IMR-90 (cell line): ENCODE measurements at regions not wholly inside any gene's neighbourhood (a gene's known extent, or its start where the extent isn't known, plus 50 kb on each side); places are given as distances from the start of the nearest gene placed in this dataset.

Source experiments
- ATAC-seq: fragments of 200-7000 bp; cut with Tn5 transposase; 2 replicates; pipeline ENCODE4 v1.9.1; 2020; ENCODE audit warnings: low read depth, mild to moderate bottlenecking, moderate library complexity
- BruUV-seq: library from RNA; stranded (reverse); fragments of 400-500 nt; replicated peaks from 2 replicates; lab custom pipeline; 2021; lab: Mats Ljungman, UMichigan
- CTCF ChIA-PET: fragments of 300-600 bp; formaldehyde crosslinking; extraction: SDS; loops from one replicate; lab custom pipeline; 2021; ENCODE audit warnings: antibody characterized with exemption; lab: Yijun Ruan, JAX
- POLR2A ChIA-PET: fragments of 300-600 bp; sonication (Branson Sonifier 250); formaldehyde crosslinking; loops from one replicate; lab custom pipeline; 2022; ENCODE audit warnings: antibody characterized with exemption; ENCODE audit not compliant: unreplicated experiment; lab: Charles Lee
- DNase-seq: peaks from one replicate; pipeline ENCODE4 v3.0.0; 2013
- H2AFZ ChIP-seq: replicated peaks from 2 replicates; pipeline ENCODE3; 2013; ENCODE audit warnings: low read length, mild to moderate bottlenecking; ENCODE audit not compliant: poor library complexity
- H2AK5ac ChIP-seq: 2 replicates; pipeline ENCODE4 v1.6.1; 2013; ENCODE audit warnings: low read depth, low read length, inconsistent platforms
- H2AK9ac ChIP-seq: replicated peaks from 2 replicates; pipeline ENCODE3; 2013; ENCODE audit warnings: mild to moderate bottlenecking, low read depth, low read length, moderate library complexity; ENCODE audit not compliant: poor library complexity
- H2BK120ac ChIP-seq: 2 replicates; pipeline ENCODE4 v1.6.1; 2013; ENCODE audit warnings: low read depth, low read length, inconsistent platforms
- H2BK15ac ChIP-seq: 3 replicates; pipeline ENCODE4 v1.6.1; 2013; ENCODE audit warnings: low read depth, low read length, inconsistent platforms
- H2BK20ac ChIP-seq: 2 replicates; pipeline ENCODE4 v1.6.1; 2013; ENCODE audit warnings: low read depth, mild to moderate bottlenecking, inconsistent platforms, low read length, moderate library complexity
- H2BK5ac ChIP-seq: 2 replicates; pipeline ENCODE4 v1.6.1; 2013; ENCODE audit warnings: mild to moderate bottlenecking, low read depth, low read length, inconsistent platforms; ENCODE audit not compliant: poor library complexity, severe bottlenecking
- H3K14ac ChIP-seq: replicated peaks from 2 replicates; pipeline ENCODE4 v1.6.1; 2013; ENCODE audit warnings: low read depth, low read length, inconsistent platforms
- H3K18ac ChIP-seq: 2 replicates; pipeline ENCODE4 v1.6.1; 2013; ENCODE audit warnings: low read depth, low read length, control low read depth
- H3K23ac ChIP-seq: 2 replicates; pipeline ENCODE4 v1.6.1; 2013; ENCODE audit warnings: low read depth, low read length, inconsistent platforms
- H3K27ac ChIP-seq: 2 replicates; pipeline ENCODE4 v1.5.1; 2013; ENCODE audit warnings: mild to moderate bottlenecking, control low read depth, low read length; ENCODE audit not compliant: insufficient read depth
- H3K27me3 ChIP-seq: 2 replicates; pipeline ENCODE4 v1.6.1; 2013; ENCODE audit warnings: low read length; ENCODE audit not compliant: control insufficient read depth, insufficient read depth
- H3K36me3 ChIP-seq: 2 replicates; pipeline ENCODE4 v1.6.1; 2013; ENCODE audit warnings: low read length, mixed read lengths; ENCODE audit not compliant: control insufficient read depth, insufficient read depth
- H3K4ac ChIP-seq: 2 replicates; pipeline ENCODE4 v1.6.1; 2013; ENCODE audit warnings: low read depth, low read length, inconsistent platforms
- H3K4me1 ChIP-seq: 2 replicates; pipeline ENCODE4 v1.6.1; 2013; ENCODE audit warnings: low read length, mixed read lengths; ENCODE audit not compliant: control insufficient read depth, insufficient read depth
- H3K4me2 ChIP-seq: 2 replicates; pipeline ENCODE4 v1.6.1; 2013; ENCODE audit warnings: low read depth, mild to moderate bottlenecking, control low read depth, low read length, moderate library complexity
- H3K4me3 ChIP-seq: 2 replicates; pipeline ENCODE4 v1.5.1; 2013; ENCODE audit warnings: low read depth, mild to moderate bottlenecking, control low read depth, low read length, moderate library complexity; ENCODE audit not compliant: insufficient read depth
- H3K56ac ChIP-seq: 2 replicates; pipeline ENCODE4 v1.6.1; 2013; ENCODE audit warnings: low read length, inconsistent platforms; ENCODE audit not compliant: insufficient read depth; ENCODE audit errors: extremely low read depth
- H3K79me1 ChIP-seq, 2 experiments: 2 replicates each; pipeline ENCODE4 v1.6.1; 2013; ENCODE audit warnings: low read length in 2 of 2, inconsistent platforms in 1 of 2, low read depth in 1 of 2
- H3K9ac ChIP-seq: 2 replicates; pipeline ENCODE4 v1.6.1; 2013; ENCODE audit warnings: low read depth, low read length, control low read depth
- H3K9me1 ChIP-seq: 2 replicates; pipeline ENCODE4 v1.6.1; 2013; ENCODE audit warnings: low read length, inconsistent platforms; ENCODE audit not compliant: insufficient read depth
- H3K9me3 ChIP-seq: 2 replicates; pipeline ENCODE4 v1.6.1; 2013; ENCODE audit warnings: low read length; ENCODE audit not compliant: control insufficient read depth, insufficient read depth
- H4K20me1 ChIP-seq: 2 replicates; pipeline ENCODE4 v1.6.1; 2013; ENCODE audit warnings: low read length, inconsistent platforms; ENCODE audit not compliant: insufficient read depth
- H4K5ac ChIP-seq: 2 replicates; pipeline ENCODE4 v1.6.1; 2013; ENCODE audit warnings: mild to moderate bottlenecking, low read depth, low read length, control low read depth
- H4K8ac ChIP-seq, 2 experiments: 2 replicates each; pipeline ENCODE4 v1.6.1; 2013; ENCODE audit warnings: low read depth in 2 of 2, low read length in 2 of 2, control low read depth in 1 of 2, inconsistent platforms in 1 of 2
- H4K91ac ChIP-seq: 2 replicates; pipeline ENCODE4 v1.6.1; 2013; ENCODE audit warnings: low read depth, low read length, inconsistent platforms; ENCODE audit not compliant: insufficient read depth
- BHLHE40 ChIP-seq: fragments of 150-350 bp; IDR thresholded peaks from 2 replicates; pipeline ENCODE4 v1.6.1; 2016; ENCODE audit warnings: mild to moderate bottlenecking, low read depth, low read length
- CEBPB ChIP-seq: IDR thresholded peaks from 2 replicates; pipeline ENCODE4 v1.6.1; 2012; ENCODE audit warnings: low read depth, low read length, improper control_type of control experiment
- MAFK ChIP-seq: IDR thresholded peaks from 2 replicates; pipeline ENCODE4 v1.6.1; 2012; ENCODE audit warnings: low read depth, low read length, improper control_type of control experiment
- MAZ ChIP-seq: IDR thresholded peaks from 2 replicates; pipeline ENCODE4 v1.6.1; 2012; ENCODE audit warnings: low read depth, mild to moderate bottlenecking, low read length, improper control_type of control experiment, moderate library complexity, borderline replicate concordance
- MXI1 ChIP-seq: IDR thresholded peaks from 2 replicates; pipeline ENCODE4 v1.6.1; 2012; ENCODE audit warnings: low read depth, mild to moderate bottlenecking, low read length, moderate library complexity, borderline replicate concordance
- POLR2A ChIP-seq: IDR thresholded peaks from 2 replicates; pipeline ENCODE4 v1.6.1; 2012; ENCODE audit warnings: mild to moderate bottlenecking, low read depth, low read length
- RAD21 ChIP-seq: IDR thresholded peaks from 2 replicates; pipeline ENCODE4 v1.6.1; 2012; ENCODE audit warnings: low read length, improper control_type of control experiment
- RCOR1 ChIP-seq: IDR thresholded peaks from 2 replicates; pipeline ENCODE4 v1.6.1; 2012; ENCODE audit warnings: mild to moderate bottlenecking, low read length, improper control_type of control experiment; ENCODE audit not compliant: insufficient replicate concordance
- RFX5 ChIP-seq: IDR thresholded peaks from 2 replicates; pipeline ENCODE4 v1.8.0; 2012; ENCODE audit warnings: low read depth, mild to moderate bottlenecking, low read length, moderate library complexity
- SMC3 ChIP-seq: fragments of 150-350 bp; IDR thresholded peaks from 2 replicates; pipeline ENCODE4 v1.6.1; 2016; ENCODE audit warnings: low read depth, mild to moderate bottlenecking, antibody characterized with exemption, low read length, moderate library complexity
- WGBS, 2 experiments: methylation state at CpG; one replicate each; pipeline versions ENCODE4 v1.1.5 to v1.1.7; 2013; ENCODE audit warnings: missing lambda C conversion rate in 2 of 2; ENCODE audit not compliant: insufficient read length in 1 of 2; ENCODE audit errors: extremely low coverage in 2 of 2; 5-methylcytosine and 5-hydroxymethylcytosine counted together
- dilution Hi-C: fragments of 300-500 bp; cut with HindIII; formaldehyde crosslinking; loops from one replicate; pipeline ENCODE4 v1.14.3; 2018; ENCODE audit warnings: low sequenced_read_pairs; ENCODE audit not compliant: unreplicated experiment
- in situ Hi-C: fragments of 300-500 bp; cut with MboI; formaldehyde crosslinking; loops from 3 replicates; pipeline ENCODE4 v1.14.3; 2019; ENCODE audit warnings: low sequenced_read_pairs, inconsistent platforms, mixed read lengths
- intact Hi-C: fragments of 100-400 bp; cut with micrococcal nuclease; formaldehyde crosslinking; loops from 2 replicates; pipeline ENCODE4 v1.10.0; 2022
- TF ChIP-seq, protein P1 (sequence below): fragments of 150-350 bp; IDR thresholded peaks from 2 replicates; pipeline ENCODE4 v1.6.1; 2017; ENCODE audit warnings: mild to moderate bottlenecking, antibody characterized with exemption, low read length, low read depth
- TF ChIP-seq, protein P2 (sequence below): conservative IDR thresholded peaks from 2 replicates; pipeline ENCODE4 v1.5.1; 2012; ENCODE audit warnings: mild to moderate bottlenecking, low read depth, low read length, improper control_type of control experiment

DNA sequence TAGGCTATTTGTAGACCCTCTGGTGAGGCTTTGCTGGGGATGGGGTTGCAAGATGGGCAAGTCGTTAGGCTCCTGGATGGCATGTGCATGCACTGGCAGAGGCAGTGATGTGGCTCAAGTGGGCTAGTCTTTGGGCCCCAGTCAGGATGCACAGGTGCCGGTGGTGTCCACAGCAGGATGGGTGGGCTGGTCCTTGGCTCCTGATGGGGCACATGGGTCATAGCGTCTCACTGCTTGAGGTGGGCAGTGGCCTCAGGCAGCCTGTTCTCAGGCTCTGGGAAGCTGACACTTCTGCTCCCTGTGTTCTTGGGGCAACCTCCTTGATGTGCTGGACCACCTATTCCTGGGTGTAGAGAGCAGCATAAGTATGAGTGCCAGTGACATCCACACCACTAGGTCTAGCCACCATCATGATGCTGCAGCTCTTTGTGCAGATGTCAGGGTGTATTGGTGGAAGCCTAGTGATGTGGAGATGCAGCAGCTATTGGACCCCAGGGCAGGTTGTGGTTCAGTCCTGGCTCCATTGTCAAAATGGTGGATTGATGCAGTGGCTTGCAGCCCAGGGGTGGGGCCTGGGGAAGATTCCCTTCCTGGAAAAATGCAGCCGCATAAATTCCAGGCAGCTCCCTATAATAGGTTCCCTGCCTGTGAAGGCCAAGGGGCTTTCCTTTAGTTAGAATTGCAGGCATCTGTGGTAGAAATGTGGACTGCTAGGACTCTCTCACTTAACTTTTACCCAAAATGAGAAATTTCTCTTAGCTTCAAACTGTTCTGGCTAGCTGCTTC, 742.5 kb upstream of the MDGA2 start:
- in situ Hi-C loops (no loop called here), intact Hi-C loops (no loop called here), dilution Hi-C loops (no loop called here)
- Histone ChIP-seq H3K18ac (no peak overlapping the region), H4K5ac (no peak overlapping the region), H3K4me2 (no peak overlapping the region), H3K9me3 (peaks cover 5% of the 10 kb centered on the region; the same call in 1 of the 2 replicates), H4K91ac (no peak overlapping the region), H2BK20ac (no peak overlapping the region), H3K9ac (no peak overlapping the region), H3K9me1 (no peaks in the 10 kb centered on the region), H2BK5ac (no peak overlapping the region), H3K27me3 (no peaks in the 10 kb centered on the region), H3K14ac (no peak overlapping the region), H3K23ac (no peak overlapping the region), H4K8ac (no peak overlapping the region), H2BK120ac (no peak overlapping the region), H3K4ac (no peak overlapping the region), H2BK15ac (no peak overlapping the region), H3K56ac (no peak overlapping the region), H4K20me1 (no peaks in the 10 kb centered on the region), H2AFZ (no peak overlapping the region), H2AK9ac (no peak overlapping the region), H2AK5ac (no peak overlapping the region), H3K4me3 (no peak overlapping the region), H3K79me1 (no peaks in the 10 kb centered on the region), H3K4me1 (no peaks in the 10 kb centered on the region), H3K36me3 (no peaks in the 10 kb centered on the region), H3K27ac (no peak overlapping the region)
- ATAC-seq (no peak), DNase-seq (no peak)
- no peak for TF ChIP-seq RCOR1
- TF ChIP-seq, protein P1, sequence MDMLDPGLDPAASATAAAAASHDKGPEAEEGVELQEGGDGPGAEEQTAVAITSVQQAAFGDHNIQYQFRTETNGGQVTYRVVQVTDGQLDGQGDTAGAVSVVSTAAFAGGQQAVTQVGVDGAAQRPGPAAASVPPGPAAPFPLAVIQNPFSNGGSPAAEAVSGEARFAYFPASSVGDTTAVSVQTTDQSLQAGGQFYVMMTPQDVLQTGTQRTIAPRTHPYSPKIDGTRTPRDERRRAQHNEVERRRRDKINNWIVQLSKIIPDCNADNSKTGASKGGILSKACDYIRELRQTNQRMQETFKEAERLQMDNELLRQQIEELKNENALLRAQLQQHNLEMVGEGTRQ = no peak
- TF ChIP-seq SMC3 = no peak
- TF ChIP-seq MAFK = no peak
- no peak for TF ChIP-seq POLR2A
- no peak for TF ChIP-seq RFX5
- no peak for TF ChIP-seq CEBPB
- no peak for TF ChIP-seq RAD21
- TF ChIP-seq MXI1 = no peak
- TF ChIP-seq BHLHE40 = no peak
- TF ChIP-seq MAZ = no peak
- TF ChIP-seq, protein P2, sequence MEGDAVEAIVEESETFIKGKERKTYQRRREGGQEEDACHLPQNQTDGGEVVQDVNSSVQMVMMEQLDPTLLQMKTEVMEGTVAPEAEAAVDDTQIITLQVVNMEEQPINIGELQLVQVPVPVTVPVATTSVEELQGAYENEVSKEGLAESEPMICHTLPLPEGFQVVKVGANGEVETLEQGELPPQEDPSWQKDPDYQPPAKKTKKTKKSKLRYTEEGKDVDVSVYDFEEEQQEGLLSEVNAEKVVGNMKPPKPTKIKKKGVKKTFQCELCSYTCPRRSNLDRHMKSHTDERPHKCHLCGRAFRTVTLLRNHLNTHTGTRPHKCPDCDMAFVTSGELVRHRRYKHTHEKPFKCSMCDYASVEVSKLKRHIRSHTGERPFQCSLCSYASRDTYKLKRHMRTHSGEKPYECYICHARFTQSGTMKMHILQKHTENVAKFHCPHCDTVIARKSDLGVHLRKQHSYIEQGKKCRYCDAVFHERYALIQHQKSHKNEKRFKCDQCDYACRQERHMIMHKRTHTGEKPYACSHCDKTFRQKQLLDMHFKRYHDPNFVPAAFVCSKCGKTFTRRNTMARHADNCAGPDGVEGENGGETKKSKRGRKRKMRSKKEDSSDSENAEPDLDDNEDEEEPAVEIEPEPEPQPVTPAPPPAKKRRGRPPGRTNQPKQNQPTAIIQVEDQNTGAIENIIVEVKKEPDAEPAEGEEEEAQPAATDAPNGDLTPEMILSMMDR = no peak
- WGBS, 2 experiments = 82% methylated on average over 3 of the region's 4 CpGs; no CpG with 5 or more reads in 1 of the 2 experiments
- no TSS peak for BruUV-seq
- POLR2A ChIA-PET = no interaction called here
- CTCF ChIA-PET = interaction anchor here (0.6 kb wide), 1 partner anchor 336 kb away, joined by 3 read pairs; no protein-coding TSS in a partner anchor
